ENCODE measurements at regions not wholly inside any gene's neighbourhood (a gene's known extent, or its start where the extent isn't known, plus 50 kb on each side); places are given as distances from the start of the nearest gene placed in this dataset.

DNA sequence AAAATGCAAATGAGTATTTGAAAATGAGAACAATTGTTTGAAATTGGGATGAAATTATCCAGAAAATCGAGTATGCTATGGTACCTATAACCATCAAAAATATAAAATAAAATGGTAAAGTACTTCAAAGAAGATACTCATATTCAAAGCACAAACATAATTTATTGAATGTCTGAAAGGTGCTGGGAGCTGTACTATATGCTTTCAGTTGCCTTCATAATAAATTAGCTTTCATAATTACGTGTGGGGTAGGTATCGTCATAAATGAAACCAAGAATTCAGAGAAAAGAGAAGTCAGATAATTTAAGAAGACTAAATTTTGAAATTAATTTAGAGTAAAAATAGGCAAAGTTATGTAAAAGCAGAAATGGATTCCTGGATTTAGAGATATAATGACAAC lies 721.9 kb upstream of the ACVR2A start:
- peaks cover 0 to 11% (median 0%) of the 10 kb centered on the region in 3 donors for H3K9me3 ChIP-seq (ENCODE audit: control insufficient read depth in 2 of 3, insufficient read depth in 1 of 3, low read length in 3 of 3)
- H3K4me1 ChIP-seq (ENCODE audit: control insufficient read depth in 2 of 3, insufficient read depth in 2 of 3, low read depth in 1 of 3, low read length in 3 of 3), result peaks cover 0 to 2% (median 0%) of the 10 kb centered on the region in 3 donors
- no peaks in the 10 kb centered on the region for H3K36me3 ChIP-seq (ENCODE audit: control insufficient read depth in 2 of 3, insufficient read depth in 3 of 3, low read length in 3 of 3)
- H3K4me3 ChIP-seq (ENCODE audit: low read length in 3 of 3), result no peak overlapping the region
- FAIRE-seq (no peak), DNase-seq (no peak)
- TF ChIP-seq, protein P1, sequence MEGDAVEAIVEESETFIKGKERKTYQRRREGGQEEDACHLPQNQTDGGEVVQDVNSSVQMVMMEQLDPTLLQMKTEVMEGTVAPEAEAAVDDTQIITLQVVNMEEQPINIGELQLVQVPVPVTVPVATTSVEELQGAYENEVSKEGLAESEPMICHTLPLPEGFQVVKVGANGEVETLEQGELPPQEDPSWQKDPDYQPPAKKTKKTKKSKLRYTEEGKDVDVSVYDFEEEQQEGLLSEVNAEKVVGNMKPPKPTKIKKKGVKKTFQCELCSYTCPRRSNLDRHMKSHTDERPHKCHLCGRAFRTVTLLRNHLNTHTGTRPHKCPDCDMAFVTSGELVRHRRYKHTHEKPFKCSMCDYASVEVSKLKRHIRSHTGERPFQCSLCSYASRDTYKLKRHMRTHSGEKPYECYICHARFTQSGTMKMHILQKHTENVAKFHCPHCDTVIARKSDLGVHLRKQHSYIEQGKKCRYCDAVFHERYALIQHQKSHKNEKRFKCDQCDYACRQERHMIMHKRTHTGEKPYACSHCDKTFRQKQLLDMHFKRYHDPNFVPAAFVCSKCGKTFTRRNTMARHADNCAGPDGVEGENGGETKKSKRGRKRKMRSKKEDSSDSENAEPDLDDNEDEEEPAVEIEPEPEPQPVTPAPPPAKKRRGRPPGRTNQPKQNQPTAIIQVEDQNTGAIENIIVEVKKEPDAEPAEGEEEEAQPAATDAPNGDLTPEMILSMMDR (IDR thresholded peaks at IDR 0.05; ENCODE audit: borderline replicate concordance, extremely low read depth, insufficient read depth), result no peak
- intact Hi-C loops (cut with DNase I), result no loop called here
- H3K27ac ChIP-seq (ENCODE audit: low read depth in 2 of 2, low read length in 2 of 2), result no peak overlapping the region
- no peaks in the 10 kb centered on the region for H3K27me3 ChIP-seq (ENCODE audit: control insufficient read depth, insufficient read depth, low read length)
- no peak overlapping the region for H3K9ac ChIP-seq (ENCODE audit: low read length in 3 of 3)

DNA sequence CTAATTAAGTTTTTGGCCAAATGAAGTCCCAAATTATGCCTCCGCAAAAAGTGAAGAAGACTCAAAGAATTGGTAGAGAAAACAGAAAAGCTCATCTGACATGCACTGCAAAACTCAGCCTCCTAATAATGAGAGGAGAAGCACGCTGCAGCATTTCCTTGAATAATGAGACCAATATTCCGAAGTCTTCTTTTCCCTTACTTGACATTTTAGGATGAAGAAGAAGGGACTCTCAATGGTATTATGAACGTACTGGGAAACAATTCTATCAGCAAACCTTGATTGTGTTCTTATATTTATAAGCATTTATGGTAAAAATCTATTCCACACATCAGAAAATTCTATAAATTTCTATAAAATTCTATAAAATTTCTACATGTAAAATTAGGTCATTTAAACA lies 733.9 kb upstream of the ACVR2A start:
- no peaks in the 10 kb centered on the region for H3K36me3 ChIP-seq (ENCODE audit: control insufficient read depth in 2 of 3, insufficient read depth in 3 of 3, low read length in 3 of 3)
- intact Hi-C loops (cut with DNase I), result no loop called here
- no peak for FAIRE-seq

DNA sequence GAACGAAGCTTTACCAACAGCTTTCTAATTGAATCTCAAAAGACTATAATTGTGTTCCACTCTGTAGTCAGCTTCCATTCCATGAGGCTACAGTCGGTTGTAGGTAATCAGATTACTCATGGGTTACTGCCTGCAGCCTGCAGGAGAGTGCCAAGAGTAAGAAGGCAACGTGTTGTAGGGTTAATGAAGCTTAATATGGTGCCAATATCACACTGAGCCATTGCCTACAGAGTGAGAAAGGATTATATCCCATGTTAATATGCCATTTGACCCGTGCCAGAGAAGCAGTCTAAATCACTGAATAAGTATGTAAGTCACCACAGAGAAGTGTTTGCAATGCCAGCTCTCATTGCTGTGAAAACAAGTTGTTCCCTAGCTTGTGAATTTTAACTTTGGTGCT lies 734.5 kb upstream of the ACVR2A start:
- Histone ChIP-seq H3K27ac (ENCODE audit: low read depth in 2 of 2, low read length in 2 of 2) (no peak overlapping the region), H3K4me1 (ENCODE audit: control insufficient read depth in 2 of 3, insufficient read depth in 2 of 3, low read depth in 1 of 3, low read length in 3 of 3) (peaks cover 0 to 6% (median 3%) of the 10 kb centered on the region in 3 donors), H3K36me3 (ENCODE audit: control insufficient read depth in 2 of 3, insufficient read depth in 3 of 3, low read length in 3 of 3) (no peaks in the 10 kb centered on the region), H3K4me3 (ENCODE audit: low read length in 3 of 3) (no peak overlapping the region), H3K9ac (ENCODE audit: low read length in 3 of 3) (no peak overlapping the region), H3K9me3 (ENCODE audit: control insufficient read depth in 2 of 3, insufficient read depth in 1 of 3, low read length in 3 of 3) (no peaks in the 10 kb centered on the region), H3K27me3 (ENCODE audit: control insufficient read depth, insufficient read depth, low read length) (no peaks in the 10 kb centered on the region)
- TF ChIP-seq, protein P1 (IDR thresholded peaks at IDR 0.05; ENCODE audit: borderline replicate concordance, extremely low read depth, insufficient read depth), result no peak
- DNase-seq, result peak in 2 of 5 donors; percentile 13 to 27
- FAIRE-seq, result no peak
- intact Hi-C loops (cut with DNase I), result no loop called here

More for the DNA sequence above, 733.9 kb upstream of the ACVR2A start:
- no peak overlapping the region for H3K9ac ChIP-seq (ENCODE audit: low read length in 3 of 3)
- TF ChIP-seq, protein P1 (IDR thresholded peaks at IDR 0.05; ENCODE audit: borderline replicate concordance, extremely low read depth, insufficient read depth), result no peak
- no peak overlapping the region for H3K4me3 ChIP-seq (ENCODE audit: low read length in 3 of 3)
- peaks cover 0 to 6% (median 3%) of the 10 kb centered on the region in 3 donors for H3K4me1 ChIP-seq (ENCODE audit: control insufficient read depth in 2 of 3, insufficient read depth in 2 of 3, low read depth in 1 of 3, low read length in 3 of 3)
- H3K27ac ChIP-seq (ENCODE audit: low read depth in 2 of 2, low read length in 2 of 2), result no peak overlapping the region
- H3K9me3 ChIP-seq (ENCODE audit: control insufficient read depth in 2 of 3, insufficient read depth in 1 of 3, low read length in 3 of 3), result no peaks in the 10 kb centered on the region
- no peaks in the 10 kb centered on the region for H3K27me3 ChIP-seq (ENCODE audit: control insufficient read depth, insufficient read depth, low read length)
- no peak for DNase-seq

DNA sequence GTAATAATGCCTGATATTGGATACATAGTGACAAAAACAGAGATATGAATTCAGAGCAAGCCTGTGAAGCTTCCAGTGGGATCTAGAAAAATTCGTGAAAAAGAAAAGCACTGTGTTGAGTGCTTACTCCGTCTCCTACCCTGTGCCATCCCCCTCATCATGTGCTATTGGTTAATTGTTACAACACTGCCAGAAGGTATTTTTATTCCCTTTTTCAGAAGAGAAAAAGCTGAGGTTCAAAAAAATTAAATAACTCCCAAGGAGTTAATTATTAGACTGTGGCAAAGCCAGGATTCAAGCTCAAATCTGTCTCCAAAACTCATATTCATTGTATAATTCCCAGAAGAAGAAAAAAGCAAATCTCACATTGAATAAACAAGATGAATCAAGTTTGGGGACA lies 735.5 kb upstream of the ACVR2A start:
- peak; percentile 50 for FAIRE-seq
- no peaks in the 10 kb centered on the region for H3K36me3 ChIP-seq (ENCODE audit: control insufficient read depth in 2 of 3, insufficient read depth in 3 of 3, low read length in 3 of 3)

More for the DNA sequence above, 735.5 kb upstream of the ACVR2A start:
- Histone ChIP-seq H3K9ac (ENCODE audit: low read length in 3 of 3) (no peak overlapping the region), H3K9me3 (ENCODE audit: control insufficient read depth in 2 of 3, insufficient read depth in 1 of 3, low read length in 3 of 3) (no peaks in the 10 kb centered on the region), H3K4me1 (ENCODE audit: control insufficient read depth in 2 of 3, insufficient read depth in 2 of 3, low read depth in 1 of 3, low read length in 3 of 3) (peaks cover 0 to 6% (median 3%) of the 10 kb centered on the region in 3 donors), H3K27me3 (ENCODE audit: control insufficient read depth, insufficient read depth, low read length) (no peaks in the 10 kb centered on the region), H3K27ac (ENCODE audit: low read depth in 2 of 2, low read length in 2 of 2) (no peak overlapping the region), H3K4me3 (ENCODE audit: low read length in 3 of 3) (peak overlapping the region in 1 of 3 donors; percentile 10)
- TF ChIP-seq, protein P1 (IDR thresholded peaks at IDR 0.05; ENCODE audit: borderline replicate concordance, extremely low read depth, insufficient read depth), result no peak
- intact Hi-C loops (cut with DNase I), result no loop called here
- DNase-seq, result no peak

Data from kidney (tissue), 13 donors.